Kidney (tissue), 13 donors: ENCODE measurements at regions not wholly inside any gene's neighbourhood (a gene's known extent, or its start where the extent isn't known, plus 50 kb on each side); places are given as distances from the start of the nearest gene placed in this dataset.

ENCODE experiments used
- DNase-seq, 5 donors: peaks; one replicate each; pipeline ENCODE4 v3.0.0-alpha.2; 2013 to 2020
- FAIRE-seq: peaks from 2 replicates; lab custom pipeline; 2012; peaks lifted over from hg19 to GRCh38; lab: Jason Lieb, UNC
- H3K27ac ChIP-seq, 2 donors: one replicate each; pipeline ENCODE4 v1.7.0; 2013; ENCODE audit warnings: low read depth in 2 of 2, low read length in 2 of 2, inconsistent platforms in 1 of 2
- H3K27me3 ChIP-seq: one replicate; pipeline ENCODE4 v1.7.1; 2013; ENCODE audit warnings: low read length, inconsistent platforms; ENCODE audit not compliant: control insufficient read depth, insufficient read depth
- H3K36me3 ChIP-seq, 3 donors: one replicate each; pipeline versions ENCODE4 v1.7.0 to v1.7.1; 2013; ENCODE audit warnings: low read length in 3 of 3, control low read depth in 1 of 3, inconsistent platforms in 1 of 3; ENCODE audit not compliant: insufficient read depth in 3 of 3, control insufficient read depth in 2 of 3
- H3K4me1 ChIP-seq, 3 donors: one replicate each; pipeline versions ENCODE4 v1.7.0 to v1.7.1; 2013; ENCODE audit warnings: low read length in 3 of 3, inconsistent platforms in 1 of 3, low read depth in 1 of 3; ENCODE audit not compliant: control insufficient read depth in 2 of 3, insufficient read depth in 2 of 3
- H3K4me3 ChIP-seq, 3 donors: one replicate each; pipeline versions ENCODE4 v1.7.0 to v1.8.1; 2013; ENCODE audit warnings: low read length in 3 of 3, control low read depth in 1 of 3, inconsistent platforms in 1 of 3
- H3K9ac ChIP-seq, 3 donors: one replicate each; pipeline versions ENCODE4 v1.7.0 to v1.7.1; 2013; ENCODE audit warnings: low read length in 3 of 3, control low read depth in 1 of 3, inconsistent platforms in 1 of 3
- H3K9me3 ChIP-seq, 3 donors: one replicate each; pipeline versions ENCODE4 v1.7.0 to v1.7.1; 2013; ENCODE audit warnings: low read length in 3 of 3, control low read depth in 1 of 3, inconsistent platforms in 1 of 3; ENCODE audit not compliant: control insufficient read depth in 2 of 3, insufficient read depth in 1 of 3
- CTCF ChIP-seq: IDR thresholded peaks from 3 replicates; pipeline ENCODE4 v1.5.1; 2012; ENCODE audit warnings: mild to moderate bottlenecking, moderate library complexity, borderline replicate concordance; ENCODE audit not compliant: insufficient read depth; ENCODE audit errors: extremely low read depth
- intact Hi-C: fragments of 100-400 bp; cut with DNase I; formaldehyde crosslinking; loops from one replicate; pipeline ENCODE4 v1.11.1; 2022
- donor health status: control.
- donor health status: control.
- donor health status: control.
- donor health status: control.
- donor health status: control.
- donor health status: DM: yes; HTN: yes; CAD: no.
- donor health status: Normal renal cell carcinoma (clear cell type).

- H3K4me1 ChIP-seq = no peaks in the 10 kb centered on the region
- no peak overlapping the region for H3K27ac ChIP-seq
- intact Hi-C loops = no loop called here
- H3K9ac ChIP-seq = no peak overlapping the region
- FAIRE-seq (no peak), DNase-seq (no peak)
- no peaks in the 10 kb centered on the region for H3K9me3 ChIP-seq
- no peaks in the 10 kb centered on the region for H3K36me3 ChIP-seq
- no peak for TF ChIP-seq CTCF
- no peak overlapping the region for H3K4me3 ChIP-seq
- no peaks in the 10 kb centered on the region for H3K27me3 ChIP-seq
Observed at GRCh38 chr16:72537664-72538063, 365.7 kb upstream of the PMFBP1 start.

GRCh38 chr16:72536723-72537435, 364.9 kb upstream of the PMFBP1 start:
- intact Hi-C loops = no loop called here
- DNase-seq = no peak
- Histone ChIP-seq H3K9me3 (no peaks in the 10 kb centered on the region), H3K4me1 (no peaks in the 10 kb centered on the region), H3K27ac (no peak overlapping the region), H3K4me3 (no peak overlapping the region), H3K27me3 (no peaks in the 10 kb centered on the region), H3K36me3 (no peaks in the 10 kb centered on the region), H3K9ac (no peak overlapping the region)
- FAIRE-seq = no peak
- no peak for TF ChIP-seq CTCF

- no peaks in the 10 kb centered on the region for H3K36me3 ChIP-seq
- no peaks in the 10 kb centered on the region for H3K9me3 ChIP-seq
- H3K27me3 ChIP-seq = no peaks in the 10 kb centered on the region
- H3K9ac ChIP-seq = no peak overlapping the region
- FAIRE-seq (no peak), DNase-seq (peak in 2 of 5 donors; percentile 0 to 13)
- no peaks in the 10 kb centered on the region for H3K4me1 ChIP-seq
- H3K4me3 ChIP-seq = no peak overlapping the region
- H3K27ac ChIP-seq = no peak overlapping the region
- intact Hi-C loops = no loop called here
- no peak for TF ChIP-seq CTCF
Observed at GRCh38 chr16:72532906-72533410, 361.0 kb upstream of the PMFBP1 start.
